Activated CD8-positive, alpha-beta memory T cell treated with anti-CD3 and anti-CD28 coated beads, Interleukin-2, amount 50 U/mL, for 24 hours (primary cell): ENCODE measurements at regions not wholly inside any gene's neighbourhood (a gene's known extent, or its start where the extent isn't known, plus 50 kb on each side); places are given as distances from the start of the nearest gene placed in this dataset.

Experiments
- DNase-seq: peaks from one replicate; pipeline ENCODE4 v3.0.0-alpha.2; 2020; ENCODE audit errors: extremely low read depth

- no peak for DNase-seq
Measured at GRCh38 chr22:48520884-48521588, 1306.6 kb downstream of the BRD1 start.

- no peak for DNase-seq
Measured at GRCh38 chr22:48520207-48520606, 1307.5 kb downstream of the BRD1 start.

GRCh38 chr22:48517039-48518030 is 1310.3 kb downstream of the BRD1 start:
- no peak for DNase-seq

- no peak for DNase-seq
Measured at GRCh38 chr22:48516571-48516970, 1311.1 kb downstream of the BRD1 start.

GRCh38 chr22:48515571-48516200 is 1312.0 kb downstream of the BRD1 start:
- DNase-seq = no peak

GRCh38 chr22:48513929-48514328 is 1313.7 kb downstream of the BRD1 start:
- DNase-seq = no peak

- DNase-seq = no peak
Measured at GRCh38 chr22:48513446-48513845, 1314.2 kb downstream of the BRD1 start.

- no peak for DNase-seq
Measured at GRCh38 chr22:48511781-48512327, 1315.8 kb downstream of the BRD1 start.

- DNase-seq = no peak
Measured at GRCh38 chr22:48511211-48511610, 1316.5 kb downstream of the BRD1 start.

GRCh38 chr22:48510599-48510998 is 1317.1 kb downstream of the BRD1 start:
- no peak for DNase-seq

- no peak for DNase-seq
Measured at GRCh38 chr22:48507595-48508350, 1319.9 kb downstream of the BRD1 start.

- no peak for DNase-seq
Measured at GRCh38 chr22:48507171-48507570, 1320.5 kb downstream of the BRD1 start.

GRCh38 chr22:48506506-48507145 is 1321.0 kb downstream of the BRD1 start:
- no peak for DNase-seq

- no peak for DNase-seq
Measured at GRCh38 chr22:48505891-48506290, 1321.8 kb downstream of the BRD1 start.

- no peak for DNase-seq
Measured at GRCh38 chr22:48504519-48505140, 1323.0 kb downstream of the BRD1 start.

- no peak for DNase-seq
Measured at GRCh38 chr22:48503876-48504275, 1323.8 kb downstream of the BRD1 start.

- DNase-seq = no peak
Measured at GRCh38 chr22:48503035-48503625, 1324.5 kb downstream of the BRD1 start.

GRCh38 chr22:48501231-48501750 is 1326.4 kb downstream of the BRD1 start:
- no peak for DNase-seq

- no peak for DNase-seq
Measured at GRCh38 chr22:48500471-48501230, 1327.0 kb downstream of the BRD1 start.
